HCT116 (cell line): ENCODE measurements at regions not wholly inside any gene's neighbourhood (a gene's known extent, or its start where the extent isn't known, plus 50 kb on each side); places are given as distances from the start of the nearest gene placed in this dataset.

Source experiments
- ATAC-seq: fragments of 200-7000 bp; cut with Tn5 transposase; 2 replicates; pipeline ENCODE4 v1.9.1; 2020; ENCODE audit warnings: mild to moderate bottlenecking, moderate library complexity
- BruUV-seq: library from RNA; stranded (reverse); fragments of 400-500 nt; replicated peaks from 2 replicates; lab custom pipeline; 2021; lab: Mats Ljungman, UMichigan
- CTCF ChIA-PET: fragments of 300-600 bp; sonication (Branson Sonifier 250); formaldehyde crosslinking; loops from one replicate; lab custom pipeline; 2021; ENCODE audit warnings: antibody characterized with exemption; lab: Charles Lee
- POLR2A ChIA-PET: fragments of 300-600, 350-600 bp; sonication (Branson Sonifier 250); formaldehyde crosslinking; loops from one replicate; lab custom pipeline; 2021; ENCODE audit warnings: antibody characterized with exemption; lab: Charles Lee
- RAD21 ChIA-PET, 2 experiments: fragments of 300-600 bp; sonication (Branson Sonifier 250); formaldehyde crosslinking; loops; one replicate each; lab custom pipeline; 2023; ENCODE audit warnings: low total read pairs in 2 of 2; ENCODE audit not compliant: uncharacterized antibody in 2 of 2, unreplicated experiment in 2 of 2, low non-redundant PET in 1 of 2; lab: Charles Lee
- DNase-seq: peaks from one replicate; pipeline ENCODE4 v3.0.0-alpha.2; 2010; ENCODE audit warnings: low read depth, low spot score
- H2AFZ ChIP-seq: fragments of 200-600 bp; shearing (Covaris generic), sonication (generic); 2 replicates; pipeline ENCODE4 v1.6.1; 2017; ENCODE audit warnings: low read depth, mixed run types, mixed read lengths, antibody characterized with exemption, low read length; ENCODE audit not compliant: poor library complexity, severe bottlenecking
- H3K27ac ChIP-seq: 2 replicates; pipeline ENCODE4 v1.5.1; 2012; ENCODE audit warnings: low read depth, low read length
- H3K27me3 ChIP-seq: fragments of 200-600 bp; sonication (generic); 2 replicates; pipeline ENCODE4 v1.6.1; 2016; ENCODE audit warnings: mixed run types, low read length, mixed read lengths; ENCODE audit not compliant: insufficient read depth
- H3K36me3 ChIP-seq, 2 experiments: fragments of 200-500 bp in 1 of 2; fragments of 200-600 bp in 1 of 2; sonication (Bioruptor generic) in 1 of 2; sonication (generic) in 1 of 2; 2 replicates each; pipeline versions ENCODE4 v1.5.1 to v1.6.1; 2014 to 2016; ENCODE audit warnings: low read length in 2 of 2, inconsistent platforms in 1 of 2, mixed read lengths in 1 of 2, mixed run types in 1 of 2; ENCODE audit not compliant: insufficient read depth in 2 of 2, control insufficient read depth in 1 of 2
- H3K4me1 ChIP-seq, 2 experiments: fragments of 200-600 bp in 1 of 2; sonication (generic) in 1 of 2; 2 replicates each; pipeline versions ENCODE4 v1.5.1 to v1.6.1; 2012 to 2017; ENCODE audit warnings: low read length in 2 of 2, inconsistent platforms in 1 of 2, mild to moderate bottlenecking in 1 of 2, mixed read lengths in 1 of 2, mixed run types in 1 of 2, moderate library complexity in 1 of 2; ENCODE audit not compliant: insufficient read depth in 2 of 2, control insufficient read depth in 1 of 2
- H3K4me2 ChIP-seq: fragments of 200-600 bp; sonication (generic); 2 replicates; pipeline ENCODE4 v1.6.1; 2017; ENCODE audit warnings: mixed run types, low read length, mixed read lengths
- H3K4me3 ChIP-seq, 2 experiments: fragments of 200-600 bp in 1 of 2; sonication (generic) in 1 of 2; replicated peaks in 1 of 2; 2 replicates each; pipeline ENCODE4 v1.5.1; 2011 to 2016; ENCODE audit warnings: low read length in 2 of 2, control low read depth in 1 of 2, low read depth in 1 of 2, mild to moderate bottlenecking in 1 of 2, mixed read lengths in 1 of 2, mixed run types in 1 of 2
- H3K79me2 ChIP-seq: fragments of 200-600 bp; sonication (generic); 2 replicates; pipeline ENCODE4 v1.6.1; 2017; ENCODE audit warnings: mild to moderate bottlenecking, mixed run types, low read length, moderate library complexity, mixed read lengths; ENCODE audit not compliant: insufficient read depth
- H3K9ac ChIP-seq: fragments of 200-600 bp; sonication (generic); 2 replicates; pipeline ENCODE4 v1.6.1; 2016; ENCODE audit warnings: low read length, mixed read lengths
- H3K9me2 ChIP-seq: fragments of 200-600 bp; sonication (generic), shearing (Covaris generic); 2 replicates; pipeline ENCODE4 v1.6.1; 2017; ENCODE audit warnings: mixed run types, mild to moderate bottlenecking, moderate library complexity; ENCODE audit not compliant: insufficient read depth
- H3K9me3 ChIP-seq, 2 experiments: fragments of 200-500 bp in 1 of 2; fragments of 200-600 bp in 1 of 2; sonication (Bioruptor generic) in 1 of 2; sonication (generic) in 1 of 2; 2 replicates each; pipeline ENCODE4 v1.6.1; 2014 to 2017; ENCODE audit warnings: low read length in 2 of 2, mixed read lengths in 2 of 2, inconsistent platforms in 1 of 2, low read depth in 1 of 2, mild to moderate bottlenecking in 1 of 2, mixed run types in 1 of 2, moderate library complexity in 1 of 2; ENCODE audit not compliant: control insufficient read depth in 1 of 2, insufficient read depth in 1 of 2
- H4K20me1 ChIP-seq: fragments of 200-600 bp; sonication (generic), shearing (Covaris generic); 2 replicates; pipeline ENCODE4 v1.6.1; 2017; ENCODE audit warnings: mixed run types, mild to moderate bottlenecking, moderate library complexity; ENCODE audit not compliant: insufficient read depth
- ATF3 ChIP-seq: IDR thresholded peaks from 2 replicates; pipeline ENCODE4 v1.6.1; 2012
- ELF1 ChIP-seq: IDR thresholded peaks from 2 replicates; pipeline ENCODE4 v1.6.1; 2012; ENCODE audit warnings: low read depth, borderline replicate concordance
- EZH2 ChIP-seq: fragments of 200-600 bp; sonication (generic); IDR thresholded peaks from 2 replicates; pipeline ENCODE4 v1.6.1; 2017; ENCODE audit warnings: antibody characterized with exemption, mixed run types
- MAX ChIP-seq: IDR thresholded peaks from 2 replicates; pipeline ENCODE4 v1.6.1; 2012
- SP1 ChIP-seq: IDR thresholded peaks from 2 replicates; pipeline ENCODE4 v1.6.1; 2012; ENCODE audit warnings: low read depth
- TCF7L2 ChIP-seq: IDR thresholded peaks from 2 replicates; pipeline ENCODE4 v1.7.0; 2011; ENCODE audit warnings: borderline replicate concordance, inconsistent platforms; ENCODE audit not compliant: insufficient read depth, insufficient read length; ENCODE audit errors: extremely low read depth
- YY1 ChIP-seq: IDR thresholded peaks from 2 replicates; pipeline ENCODE4 v1.6.1; 2011; ENCODE audit warnings: low read length, low read depth, moderate library complexity, mild to moderate bottlenecking; ENCODE audit not compliant: insufficient replicate concordance; ENCODE audit errors: extremely low read depth
- ZBTB33 ChIP-seq: IDR thresholded peaks from 2 replicates; pipeline ENCODE4 v1.6.1; 2011; ENCODE audit warnings: mild to moderate bottlenecking, low read length, moderate library complexity; ENCODE audit not compliant: insufficient replicate concordance; ENCODE audit errors: extremely low read depth
- ZFX ChIP-seq: fragments of 450-650 bp; IDR thresholded peaks from 2 replicates; pipeline ENCODE4 v1.6.1; 2017
- ZNF274 ChIP-seq: fragments of 200-500 bp; sonication (Bioruptor generic); IDR thresholded peaks from 2 replicates; pipeline ENCODE4 v1.6.1; 2014; ENCODE audit warnings: mild to moderate bottlenecking, low read depth, low read length, inconsistent platforms
- intact Hi-C: fragments of 100-400 bp; cut with micrococcal nuclease; formaldehyde crosslinking; loops from 2 replicates; pipeline ENCODE4 v1.10.0; 2022

GRCh38 chr21:27060190-27060589, 93.3 kb upstream of the ADAMTS5 start (continued):
- no peak for TF ChIP-seq EZH2

- CTCF ChIA-PET = no interaction called here
- no peak overlapping the region for H2AFZ ChIP-seq
- H3K27ac ChIP-seq = no peak overlapping the region
- H3K4me2 ChIP-seq = no peak overlapping the region
- TF ChIP-seq SP1 (no peak), MAX (no peak), ZNF274 (no peak), ATF3 (no peak), ELF1 (no peak)
- no peak overlapping the region for H3K4me3 ChIP-seq
- H4K20me1 ChIP-seq = no peaks in the 10 kb centered on the region
- no peaks in the 10 kb centered on the region for H3K9me2 ChIP-seq
- intact Hi-C loops = no loop called here
- no peaks in the 10 kb centered on the region for H3K36me3 ChIP-seq
- H3K27me3 ChIP-seq = no peaks in the 10 kb centered on the region
- H3K9ac ChIP-seq = no peak overlapping the region
- RAD21 ChIA-PET = no interaction called here
- no TSS peak for BruUV-seq
- no peaks in the 10 kb centered on the region for H3K79me2 ChIP-seq
- DNase-seq (no peak), ATAC-seq (no peak)
- no peaks in the 10 kb centered on the region for H3K4me1 ChIP-seq
- POLR2A ChIA-PET = no interaction called here
- H3K9me3 ChIP-seq = peaks cover 5 to 11% of the 10 kb centered on the region in 2 experiments; a peak in 2 of 4 replicates
Observed at GRCh38 chr21:27058673-27059605, 92.1 kb upstream of the ADAMTS5 start.

- ChIA-PET RAD21 (no interaction called here), CTCF (no interaction called here), POLR2A (no interaction called here)
- Histone ChIP-seq H3K27ac (no peak overlapping the region), H3K4me3 (no peak overlapping the region), H3K36me3 (no peaks in the 10 kb centered on the region), H3K4me1 (no peaks in the 10 kb centered on the region), H2AFZ (no peak overlapping the region), H3K4me2 (no peak overlapping the region), H4K20me1 (no peaks in the 10 kb centered on the region), H3K79me2 (no peaks in the 10 kb centered on the region), H3K9me2 (no peaks in the 10 kb centered on the region), H3K27me3 (no peaks in the 10 kb centered on the region), H3K9me3 (peaks cover 5 to 11% of the 10 kb centered on the region in 2 experiments; a peak in 2 of 4 replicates), H3K9ac (no peak overlapping the region)
- BruUV-seq = no TSS peak
- no peak for DNase-seq
- intact Hi-C loops = no loop called here
- no peak for ATAC-seq
- TF ChIP-seq ELF1 (no peak), ZFX (no peak), ZBTB33 (no peak), YY1 (no peak), TCF7L2 (no peak)
Observed at GRCh38 chr21:27057997-27058396, 91.1 kb upstream of the ADAMTS5 start.
